HepG2 (cell line): ENCODE measurements at regions not wholly inside any gene's neighbourhood (a gene's known extent, or its start where the extent isn't known, plus 50 kb on each side); places are given as distances from the start of the nearest gene placed in this dataset.

Source experiments
- ADNP ChIP-seq: sonication (generic); formaldehyde crosslinking; IDR thresholded peaks from 2 replicates; pipeline ENCODE4 v1.4.0; 2020; ENCODE audit warnings: missing genetic modification reagents
- CREB1 ChIP-seq, 2 experiments: fragments of 450-650 bp in 1 of 2; IDR thresholded peaks; 2 replicates each; pipeline ENCODE4 v1.6.1; 2016 to 2017; ENCODE audit warnings: control low read depth in 1 of 2, mild to moderate bottlenecking in 1 of 2, missing compliant biosample characterization in 1 of 2, missing genetic modification characterization in 1 of 2
- DRAP1 ChIP-seq: IDR thresholded peaks from 2 replicates; pipeline ENCODE4 v1.6.1; 2016; ENCODE audit warnings: missing genetic modification reagents, missing compliant biosample characterization
- FIP1L1 ChIP-seq: fragments of 200-400 bp; formaldehyde crosslinking; IDR thresholded peaks from 2 replicates; pipeline ENCODE4 v1.6.1; 2018; ENCODE audit warnings: low read depth, mild to moderate bottlenecking, low read length, moderate library complexity, borderline replicate concordance; ENCODE audit not compliant: insufficient read depth
- HNF4A ChIP-seq: sonication (generic); formaldehyde crosslinking; IDR thresholded peaks from 2 replicates; pipeline ENCODE4 v1.4.0; 2020; ENCODE audit warnings: missing genetic modification reagents
- LCORL ChIP-seq, 2 experiments: fragments of 450-650 bp in 1 of 2; sonication (generic) in 1 of 2; formaldehyde crosslinking in 1 of 2; IDR thresholded peaks; 2 replicates each; pipeline versions ENCODE4 v1.5.0 to v1.6.1; 2017 to 2020; ENCODE audit warnings: antibody characterized with exemption in 1 of 2, missing genetic modification reagents in 1 of 2
- MAFG ChIP-seq: sonication (generic); formaldehyde crosslinking; IDR thresholded peaks from 2 replicates; pipeline ENCODE4 v1.5.1; 2020; ENCODE audit warnings: mild to moderate bottlenecking, missing genetic modification reagents
- MIER3 ChIP-seq: IDR thresholded peaks from 2 replicates; pipeline ENCODE4 v1.6.1; 2016; ENCODE audit warnings: missing compliant biosample characterization, borderline replicate concordance
- PHF5A ChIP-seq: IDR thresholded peaks from one replicate; pipeline ENCODE4 v1.6.1; 2018; ENCODE audit warnings: low read depth, missing genetic modification reagents; ENCODE audit not compliant: unreplicated experiment
- REST ChIP-seq, 2 experiments: IDR thresholded peaks; 2 replicates each; pipeline ENCODE4 v1.6.1; 2011 to 2012; ENCODE audit warnings: low read length in 2 of 2, borderline replicate concordance in 1 of 2, low read depth in 1 of 2, mild to moderate bottlenecking in 1 of 2, moderate library complexity in 1 of 2
- SCMH1 ChIP-seq: sonication (generic); formaldehyde crosslinking; IDR thresholded peaks from 2 replicates; pipeline ENCODE4 v1.9.0; 2021; ENCODE audit warnings: missing genetic modification reagents, mild to moderate bottlenecking, borderline replicate concordance
- SNAI1 ChIP-seq: sonication (generic); formaldehyde crosslinking; IDR thresholded peaks from 2 replicates; pipeline ENCODE4 v1.5.0; 2020; ENCODE audit warnings: mild to moderate bottlenecking, missing genetic modification reagents, borderline replicate concordance
- TOE1 ChIP-seq: sonication (generic); formaldehyde crosslinking; IDR thresholded peaks from 2 replicates; pipeline ENCODE4 v1.4.0; 2020; ENCODE audit warnings: mild to moderate bottlenecking, missing genetic modification reagents
- YEATS4 ChIP-seq: sonication (generic); formaldehyde crosslinking; IDR thresholded peaks from 2 replicates; pipeline ENCODE4 v1.4.0; 2020; ENCODE audit warnings: missing genetic modification reagents, borderline replicate concordance
- ZNF160 ChIP-seq: sonication (generic); formaldehyde crosslinking; IDR thresholded peaks from 2 replicates; pipeline ENCODE4 v1.8.0; 2022; ENCODE audit warnings: mild to moderate bottlenecking, inconsistent platforms, missing genetic modification reagents
- ZNF207 ChIP-seq: fragments of 450-650 bp; IDR thresholded peaks from 2 replicates; pipeline ENCODE4 v1.6.1; 2016; ENCODE audit warnings: antibody characterized with exemption, borderline replicate concordance
- ZNF768 ChIP-seq: sonication (generic); formaldehyde crosslinking; IDR thresholded peaks from 2 replicates; pipeline ENCODE4 v1.4.0; 2020; ENCODE audit warnings: missing genetic modification reagents
- TF ChIP-seq, protein P1 (sequence below): sonication (generic); formaldehyde crosslinking; IDR thresholded peaks from 2 replicates; pipeline ENCODE4 v1.4.0; 2020; ENCODE audit warnings: missing genetic modification reagents, borderline replicate concordance
- TF ChIP-seq, protein P2 (sequence below): fragments of 450-650 bp; IDR thresholded peaks from 2 replicates; pipeline ENCODE4 v1.6.1; 2017

DNA sequence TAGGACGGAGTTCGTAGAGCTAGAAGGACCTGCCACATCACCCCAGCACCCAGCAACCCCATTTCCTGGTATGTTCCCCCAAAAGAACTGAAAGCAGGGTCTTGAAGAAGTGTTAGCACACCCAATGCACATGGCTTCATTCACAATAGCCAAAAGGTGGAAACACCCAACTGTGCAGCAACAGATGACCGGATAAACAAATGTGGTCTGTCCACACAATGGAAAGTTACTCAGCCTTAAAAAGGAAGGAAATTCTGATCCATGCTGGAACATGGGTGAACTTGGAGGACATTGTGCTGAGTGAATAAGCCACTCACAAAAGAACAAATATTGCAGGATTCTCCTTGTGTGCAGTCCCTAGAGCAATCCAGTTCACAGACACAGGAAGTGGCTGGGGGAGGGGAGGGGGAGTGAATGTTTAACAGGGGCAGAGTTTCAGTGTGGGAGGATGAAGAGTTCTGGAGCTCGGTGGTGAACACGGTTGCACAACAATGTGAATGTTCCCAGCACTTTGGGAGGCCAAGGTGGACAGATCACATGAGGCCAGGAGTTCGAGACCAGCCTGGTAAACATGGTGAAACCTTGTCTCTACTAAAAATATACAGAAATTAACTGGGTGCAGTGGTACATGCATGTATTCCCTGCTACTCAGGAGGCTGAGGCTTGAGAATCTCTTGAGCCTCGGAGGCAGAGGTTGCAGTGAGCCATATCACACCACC, 157.5 kb downstream of the NUP210 start (continued):
- TF ChIP-seq PHF5A (CRISPR knock-in tag) (peak; percentile 96), ZNF768 (no peak), ZNF207 (no peak), CREB1 (IDR thresholded peaks at IDR 0.05) (no peak), CREB1 (CRISPR knock-in tag; IDR thresholded peaks at IDR 0.05) (peak; percentile 37; the same call in 1 of the 2 replicates), LCORL (IDR thresholded peaks at IDR 0.05) (peak; percentile 59), LCORL (CRISPR knock-in tag; IDR thresholded peaks at IDR 0.05) (peak; percentile 91), MIER3 (peak; percentile 99), ZNF160 (peak; percentile 71; the same call in 1 of the 2 replicates), MAFG (CRISPR knock-in tag) (no peak), REST (IDR thresholded peaks at IDR 0.05; ENCODE audit: borderline replicate concordance in 1 of 2, low read depth in 1 of 2, low read length in 2 of 2) (peak in 1 of 2 experiments; percentile 57; a peak in 1 of 4 replicates), SCMH1 (CRISPR knock-in tag) (no peak), SNAI1 (CRISPR knock-in tag) (0 out of 2 replicates have a peak, but pooled peaks have one; percentile 50), ADNP (CRISPR knock-in tag) (peak; percentile 97), FIP1L1 (peak; percentile 77; the same call in 1 of the 2 replicates), TOE1 (CRISPR knock-in tag) (peak; percentile 80), YEATS4 (CRISPR knock-in tag) (peak; percentile 81; the same call in 1 of the 2 replicates), DRAP1 (CRISPR knock-in tag) (peak; percentile 78), HNF4A (CRISPR knock-in tag) (peak; percentile 86)
- TF ChIP-seq, protein P1, sequence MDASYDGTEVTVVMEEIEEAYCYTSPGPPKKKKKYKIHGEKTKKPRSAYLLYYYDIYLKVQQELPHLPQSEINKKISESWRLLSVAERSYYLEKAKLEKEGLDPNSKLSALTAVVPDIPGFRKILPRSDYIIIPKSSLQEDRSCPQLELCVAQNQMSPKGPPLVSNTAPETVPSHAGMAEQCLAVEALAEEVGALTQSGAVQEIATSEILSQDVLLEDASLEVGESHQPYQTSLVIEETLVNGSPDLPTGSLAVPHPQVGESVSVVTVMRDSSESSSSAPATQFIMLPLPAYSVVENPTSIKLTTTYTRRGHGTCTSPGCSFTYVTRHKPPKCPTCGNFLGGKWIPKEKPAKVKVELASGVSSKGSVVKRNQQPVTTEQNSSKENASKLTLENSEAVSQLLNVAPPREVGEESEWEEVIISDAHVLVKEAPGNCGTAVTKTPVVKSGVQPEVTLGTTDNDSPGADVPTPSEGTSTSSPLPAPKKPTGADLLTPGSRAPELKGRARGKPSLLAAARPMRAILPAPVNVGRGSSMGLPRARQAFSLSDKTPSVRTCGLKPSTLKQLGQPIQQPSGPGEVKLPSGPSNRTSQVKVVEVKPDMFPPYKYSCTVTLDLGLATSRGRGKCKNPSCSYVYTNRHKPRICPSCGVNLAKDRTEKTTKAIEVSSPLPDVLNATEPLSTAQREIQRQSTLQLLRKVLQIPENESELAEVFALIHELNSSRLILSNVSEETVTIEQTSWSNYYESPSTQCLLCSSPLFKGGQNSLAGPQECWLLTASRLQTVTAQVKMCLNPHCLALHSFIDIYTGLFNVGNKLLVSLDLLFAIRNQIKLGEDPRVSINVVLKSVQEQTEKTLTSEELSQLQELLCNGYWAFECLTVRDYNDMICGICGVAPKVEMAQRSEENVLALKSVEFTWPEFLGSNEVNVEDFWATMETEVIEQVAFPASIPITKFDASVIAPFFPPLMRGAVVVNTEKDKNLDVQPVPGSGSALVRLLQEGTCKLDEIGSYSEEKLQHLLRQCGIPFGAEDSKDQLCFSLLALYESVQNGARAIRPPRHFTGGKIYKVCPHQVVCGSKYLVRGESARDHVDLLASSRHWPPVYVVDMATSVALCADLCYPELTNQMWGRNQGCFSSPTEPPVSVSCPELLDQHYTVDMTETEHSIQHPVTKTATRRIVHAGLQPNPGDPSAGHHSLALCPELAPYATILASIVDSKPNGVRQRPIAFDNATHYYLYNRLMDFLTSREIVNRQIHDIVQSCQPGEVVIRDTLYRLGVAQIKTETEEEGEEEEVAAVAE (CRISPR knock-in tag) = peak; percentile 80
- TF ChIP-seq, protein P2, sequence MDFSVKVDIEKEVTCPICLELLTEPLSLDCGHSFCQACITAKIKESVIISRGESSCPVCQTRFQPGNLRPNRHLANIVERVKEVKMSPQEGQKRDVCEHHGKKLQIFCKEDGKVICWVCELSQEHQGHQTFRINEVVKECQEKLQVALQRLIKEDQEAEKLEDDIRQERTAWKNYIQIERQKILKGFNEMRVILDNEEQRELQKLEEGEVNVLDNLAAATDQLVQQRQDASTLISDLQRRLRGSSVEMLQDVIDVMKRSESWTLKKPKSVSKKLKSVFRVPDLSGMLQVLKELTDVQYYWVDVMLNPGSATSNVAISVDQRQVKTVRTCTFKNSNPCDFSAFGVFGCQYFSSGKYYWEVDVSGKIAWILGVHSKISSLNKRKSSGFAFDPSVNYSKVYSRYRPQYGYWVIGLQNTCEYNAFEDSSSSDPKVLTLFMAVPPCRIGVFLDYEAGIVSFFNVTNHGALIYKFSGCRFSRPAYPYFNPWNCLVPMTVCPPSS = no peak
